Smooth muscle cell (in vitro differentiated cells): ENCODE measurements at regions not wholly inside any gene's neighbourhood (a gene's known extent, or its start where the extent isn't known, plus 50 kb on each side); places are given as distances from the start of the nearest gene placed in this dataset.

Experiments
- DNase-seq: peaks from one replicate; lab custom pipeline; 2025; ENCODE audit not compliant: unreplicated experiment; lab: John Stamatoyannopoulos, UW
- H2AFZ ChIP-seq: fragments of 200-600 bp; sonication (generic); 2 replicates; pipeline ENCODE4 v1.6.0; 2016; ENCODE audit warnings: antibody characterized with exemption, low read depth, mild to moderate bottlenecking
- H3F3A ChIP-seq: fragments of 200-600 bp; sonication (generic); 2 replicates; pipeline ENCODE4 v1.6.0; 2017; ENCODE audit warnings: antibody characterized with exemption, low read depth
- H3K27ac ChIP-seq: fragments of 200-600 bp; sonication (generic); 2 replicates; pipeline ENCODE4 v1.5.1; 2016; ENCODE audit warnings: low read depth, mild to moderate bottlenecking
- H3K27me3 ChIP-seq: fragments of 200-600 bp; sonication (generic); 2 replicates; pipeline ENCODE4 v1.6.1; 2016; ENCODE audit warnings: low read depth, mild to moderate bottlenecking
- H3K36me3 ChIP-seq: fragments of 200-600 bp; sonication (generic); 2 replicates; pipeline ENCODE4 v1.5.1; 2016; ENCODE audit warnings: low read depth
- H3K4me1 ChIP-seq: fragments of 200-600 bp; sonication (generic); 2 replicates; pipeline ENCODE4 v1.5.1; 2016; ENCODE audit warnings: low read depth
- H3K4me2 ChIP-seq: fragments of 200-600 bp; sonication (generic); 2 replicates; pipeline ENCODE4 v1.6.0; 2016; ENCODE audit warnings: mild to moderate bottlenecking
- H3K4me3 ChIP-seq: fragments of 200-600 bp; sonication (generic); 2 replicates; pipeline ENCODE4 v1.5.1; 2016; ENCODE audit warnings: mild to moderate bottlenecking
- H3K79me2 ChIP-seq: fragments of 200-600 bp; sonication (generic); 2 replicates; pipeline ENCODE4 v1.6.0; 2016; ENCODE audit warnings: low read depth, mild to moderate bottlenecking
- H3K9ac ChIP-seq: fragments of 200-600 bp; sonication (generic); 2 replicates; pipeline ENCODE4 v1.6.0; 2016; ENCODE audit warnings: low read depth
- H3K9me3 ChIP-seq: fragments of 200-600 bp; sonication (generic); replicated peaks from 2 replicates; pipeline ENCODE4 v1.5.1; 2016; ENCODE audit warnings: low read depth
- H4K20me1 ChIP-seq: fragments of 200-600 bp; sonication (generic); 2 replicates; pipeline ENCODE4 v1.6.0; 2016; ENCODE audit warnings: low read depth
- WGBS: methylation state at CpG from one replicate; pipeline ENCODE4 v1.1.7; 2016; ENCODE audit warnings: low lambda C conversion rate; 5-methylcytosine and 5-hydroxymethylcytosine counted together
- TF ChIP-seq, protein P1 (sequence below): fragments of 200-600 bp; sonication (generic); IDR thresholded peaks from 2 replicates; pipeline ENCODE4 v1.5.1; 2017; ENCODE audit warnings: borderline replicate concordance, mild to moderate bottlenecking, antibody characterized with exemption; ENCODE audit not compliant: insufficient read depth, poor library complexity, severe bottlenecking

DNA sequence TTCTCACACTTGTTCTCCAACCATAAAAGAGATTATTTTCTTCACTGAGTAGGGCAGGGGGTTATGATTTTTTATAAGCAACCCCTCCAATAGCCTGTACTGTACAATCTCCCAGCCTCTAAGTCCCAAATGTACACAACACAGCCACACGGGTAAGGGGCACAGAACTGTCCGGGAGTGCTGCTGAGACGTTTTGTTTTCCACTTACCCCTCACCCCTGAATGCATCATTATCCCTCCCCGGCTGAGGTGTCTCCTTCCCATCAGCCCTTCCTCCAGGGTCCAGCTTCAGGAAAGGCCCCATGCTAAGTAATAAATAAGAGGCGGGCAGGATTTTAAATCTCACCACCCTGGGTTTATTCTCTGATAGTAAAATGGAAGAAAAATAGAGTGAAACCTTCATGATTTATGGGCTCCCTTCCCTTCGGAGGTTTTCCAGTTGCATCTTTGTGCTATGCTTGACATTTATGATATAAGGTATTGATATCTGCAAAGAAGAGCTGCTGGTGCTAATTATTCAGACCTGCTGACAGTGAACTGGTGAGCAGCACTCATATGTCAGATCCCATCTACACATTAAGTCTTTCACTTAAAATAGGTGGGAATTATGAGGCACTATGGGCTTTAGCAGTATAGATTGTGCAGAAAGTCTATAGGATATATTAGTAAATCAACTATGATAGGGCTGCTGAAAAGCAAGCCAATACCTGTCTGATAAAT is 67.2 kb upstream of the MEGF10 start:
- no peak overlapping the region for H3K4me2 ChIP-seq
- H3K27ac ChIP-seq, result no peak overlapping the region
- no peak overlapping the region for H3K4me3 ChIP-seq
- H3K9ac ChIP-seq, result no peak overlapping the region
- no peaks in the 10 kb centered on the region for H3K27me3 ChIP-seq
- WGBS, result 86% methylated on average over 6 of the region's 6 CpGs
- DNase-seq, result no peak
- TF ChIP-seq, protein P1, sequence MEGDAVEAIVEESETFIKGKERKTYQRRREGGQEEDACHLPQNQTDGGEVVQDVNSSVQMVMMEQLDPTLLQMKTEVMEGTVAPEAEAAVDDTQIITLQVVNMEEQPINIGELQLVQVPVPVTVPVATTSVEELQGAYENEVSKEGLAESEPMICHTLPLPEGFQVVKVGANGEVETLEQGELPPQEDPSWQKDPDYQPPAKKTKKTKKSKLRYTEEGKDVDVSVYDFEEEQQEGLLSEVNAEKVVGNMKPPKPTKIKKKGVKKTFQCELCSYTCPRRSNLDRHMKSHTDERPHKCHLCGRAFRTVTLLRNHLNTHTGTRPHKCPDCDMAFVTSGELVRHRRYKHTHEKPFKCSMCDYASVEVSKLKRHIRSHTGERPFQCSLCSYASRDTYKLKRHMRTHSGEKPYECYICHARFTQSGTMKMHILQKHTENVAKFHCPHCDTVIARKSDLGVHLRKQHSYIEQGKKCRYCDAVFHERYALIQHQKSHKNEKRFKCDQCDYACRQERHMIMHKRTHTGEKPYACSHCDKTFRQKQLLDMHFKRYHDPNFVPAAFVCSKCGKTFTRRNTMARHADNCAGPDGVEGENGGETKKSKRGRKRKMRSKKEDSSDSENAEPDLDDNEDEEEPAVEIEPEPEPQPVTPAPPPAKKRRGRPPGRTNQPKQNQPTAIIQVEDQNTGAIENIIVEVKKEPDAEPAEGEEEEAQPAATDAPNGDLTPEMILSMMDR, result no peak
- H3K4me1 ChIP-seq, result no peaks in the 10 kb centered on the region
- H3K79me2 ChIP-seq, result no peaks in the 10 kb centered on the region
- no peaks in the 10 kb centered on the region for H3K36me3 ChIP-seq
- no peaks in the 10 kb centered on the region for H4K20me1 ChIP-seq
- no peak overlapping the region for H2AFZ ChIP-seq
- H3K9me3 ChIP-seq, result no peaks in the 10 kb centered on the region
- no peaks in the 10 kb centered on the region for H3F3A ChIP-seq

DNA sequence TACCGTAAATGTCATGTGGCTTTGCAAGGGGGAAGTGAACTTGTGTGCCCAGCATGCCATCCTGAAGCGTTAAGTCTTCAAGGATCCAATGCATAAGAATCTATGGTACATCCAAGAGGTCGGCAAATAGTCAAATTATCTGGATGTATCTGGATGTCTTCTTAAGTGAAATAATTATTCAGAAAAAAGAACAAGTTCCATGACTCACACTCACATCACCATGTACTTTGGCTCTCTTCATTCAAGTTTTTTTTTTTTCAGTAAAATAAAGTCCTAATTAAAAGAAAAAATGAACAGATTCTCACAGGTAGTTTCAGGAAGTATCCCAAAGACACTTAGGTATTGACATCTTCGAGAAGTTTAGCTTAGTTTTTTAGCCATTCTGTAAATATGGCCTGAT is 62.7 kb upstream of the MEGF10 start:
- no peak for DNase-seq
- Histone ChIP-seq H2AFZ (no peak overlapping the region), H3K4me2 (no peak overlapping the region), H3K9me3 (no peaks in the 10 kb centered on the region), H3K9ac (no peak overlapping the region), H3K79me2 (no peaks in the 10 kb centered on the region), H4K20me1 (no peaks in the 10 kb centered on the region), H3K27me3 (no peaks in the 10 kb centered on the region), H3K27ac (no peak overlapping the region), H3K36me3 (no peaks in the 10 kb centered on the region), H3K4me1 (no peaks in the 10 kb centered on the region), H3K4me3 (no peak overlapping the region), H3F3A (no peaks in the 10 kb centered on the region)
- 94% methylated on average over 4 of the region's 4 CpGs for WGBS
- TF ChIP-seq, protein P1, result no peak

DNA sequence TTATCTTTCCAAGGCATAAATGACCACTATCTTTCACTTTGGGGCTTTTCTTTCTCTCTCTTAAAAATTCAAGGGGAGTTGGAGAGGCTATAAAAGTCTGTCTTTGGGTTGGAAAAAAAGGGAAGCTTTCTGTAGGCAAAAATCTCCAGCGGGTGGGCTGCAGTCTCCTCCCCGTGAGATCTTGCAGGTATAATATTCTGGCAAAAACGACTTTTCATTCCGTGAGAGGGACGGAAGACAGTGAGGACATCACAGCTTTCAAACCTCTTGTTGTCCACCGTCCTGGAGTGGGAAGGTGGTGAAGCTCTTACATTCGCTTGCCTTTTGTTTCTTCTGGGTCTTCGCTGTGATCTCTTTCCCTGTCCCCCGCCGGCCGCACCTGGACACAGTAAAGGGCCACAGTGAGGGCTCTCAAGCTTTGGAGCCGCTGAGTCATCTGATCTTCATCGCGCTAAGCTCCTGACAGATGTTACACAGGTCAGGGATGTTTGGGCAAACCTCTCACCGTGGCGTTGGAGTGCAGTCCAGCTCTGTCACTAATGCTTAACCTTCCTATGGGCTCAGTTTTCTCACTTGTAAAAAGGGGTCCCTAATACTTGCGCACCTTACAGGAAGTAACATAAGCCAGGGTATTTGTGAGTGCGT is 61.9 kb upstream of the MEGF10 start:
- Histone ChIP-seq H3K79me2 (no peaks in the 10 kb centered on the region), H3K27ac (no peak overlapping the region), H3K9me3 (no peaks in the 10 kb centered on the region), H3K36me3 (no peaks in the 10 kb centered on the region), H3K4me3 (peak overlapping the region; percentile 59), H4K20me1 (no peaks in the 10 kb centered on the region), H3K4me2 (peak overlapping the region; percentile 88), H3K9ac (no peak overlapping the region), H2AFZ (peak overlapping the region; percentile 90), H3F3A (no peaks in the 10 kb centered on the region), H3K4me1 (no peaks in the 10 kb centered on the region), H3K27me3 (no peaks in the 10 kb centered on the region)
- no peak for DNase-seq
- WGBS, result 50% methylated on average over 18 of the region's 18 CpGs
- TF ChIP-seq, protein P1, result no peak
